Neural progenitor cell (in vitro differentiated cells): ENCODE measurements at regions not wholly inside any gene's neighbourhood (a gene's known extent, or its start where the extent isn't known, plus 50 kb on each side); places are given as distances from the start of the nearest gene placed in this dataset.
A peak's percentile ranks its signal among the peaks of the same experiment; 100 is the strongest.

ENCODE experiments used
- DNase-seq: peaks from one replicate; pipeline ENCODE4 v3.0.0-alpha.2; 2016; ENCODE audit warnings: low spot score
- H2AFZ ChIP-seq: fragments of 200-600 bp; sonication (generic); replicated peaks from 2 replicates; pipeline ENCODE4 v1.6.1; 2016; ENCODE audit warnings: antibody characterized with exemption
- H3F3A ChIP-seq: fragments of 200-600 bp; sonication (generic); 2 replicates; pipeline ENCODE4 v1.6.1; 2016; ENCODE audit warnings: antibody characterized with exemption, low read depth
- H3K27ac ChIP-seq: fragments of 200-600 bp; sonication (generic); 2 replicates; pipeline ENCODE4 v1.5.1; 2016; ENCODE audit warnings: mild to moderate bottlenecking
- H3K27me3 ChIP-seq: fragments of 200-600 bp; sonication (generic); 2 replicates; pipeline ENCODE4 v1.6.1; 2016; ENCODE audit warnings: mild to moderate bottlenecking, moderate library complexity
- H3K36me3 ChIP-seq: fragments of 200-600 bp; sonication (generic); 2 replicates; pipeline ENCODE4 v1.5.1; 2016
- H3K4me1 ChIP-seq: fragments of 200-600 bp; sonication (generic); 2 replicates; pipeline ENCODE4 v1.6.1; 2016; ENCODE audit warnings: mixed run types
- H3K4me2 ChIP-seq: fragments of 200-600 bp; sonication (generic); 2 replicates; pipeline ENCODE4 v1.6.1; 2016
- H3K4me3 ChIP-seq: fragments of 200-600 bp; sonication (generic); 2 replicates; pipeline ENCODE4 v1.5.1; 2016
- H3K79me2 ChIP-seq: fragments of 200-600 bp; sonication (generic); 2 replicates; pipeline ENCODE4 v1.6.1; 2016; ENCODE audit warnings: low read depth
- H3K9ac ChIP-seq: fragments of 200-600 bp; sonication (generic); 2 replicates; pipeline ENCODE4 v1.6.1; 2016
- H3K9me3 ChIP-seq: fragments of 200-600 bp; sonication (generic); 2 replicates; pipeline ENCODE4 v1.5.1; 2016; ENCODE audit warnings: low read depth
- H4K20me1 ChIP-seq: fragments of 200-600 bp; sonication (generic); 2 replicates; pipeline ENCODE4 v1.6.1; 2016; ENCODE audit warnings: low read depth
- H3K27ac Mint-ChIP-seq: 3 replicates; pipeline ENCODE4 v1.8.0; 2021; ENCODE audit warnings: mixed read lengths
- H3K27me3 Mint-ChIP-seq: 2 replicates; pipeline ENCODE4 v1.8.0; 2022; ENCODE audit warnings: low read depth, mild to moderate bottlenecking, inconsistent platforms, moderate library complexity, mixed read lengths; ENCODE audit not compliant: insufficient read depth
- H3K36me3 Mint-ChIP-seq: 3 replicates; pipeline ENCODE4 v1.8.0; 2021; ENCODE audit warnings: mixed read lengths
- H3K4me1 Mint-ChIP-seq: 3 replicates; pipeline ENCODE4 v1.8.0; 2021; ENCODE audit warnings: mixed read lengths
- H3K4me3 Mint-ChIP-seq: 3 replicates; pipeline ENCODE4 v1.8.0; 2021; ENCODE audit warnings: mild to moderate bottlenecking, moderate library complexity, mixed read lengths
- H3K9me3 Mint-ChIP-seq: 3 replicates; pipeline ENCODE4 v1.8.0; 2020; ENCODE audit warnings: mixed read lengths
- CTCF ChIP-seq: fragments of 200-600 bp; sonication (generic); IDR thresholded peaks from 2 replicates; pipeline ENCODE4 v1.5.1; 2017; ENCODE audit warnings: antibody characterized with exemption, mild to moderate bottlenecking
- EZH2 ChIP-seq: fragments of 200-600 bp; sonication (generic); IDR thresholded peaks from 2 replicates; pipeline ENCODE4 v1.6.1; 2017; ENCODE audit warnings: antibody characterized with exemption, mild to moderate bottlenecking, moderate library complexity
- EZH2phosphoT487 ChIP-seq: fragments of 200-600 bp; sonication (generic); IDR thresholded peaks from 2 replicates; pipeline ENCODE4 v1.6.1; 2017; ENCODE audit warnings: antibody characterized with exemption

GRCh38 chr13:37295573-37295972 is 190.1 kb upstream of the CSNK1A1L start:
- H3K27ac Mint-ChIP-seq: no peak overlapping the region

GRCh38 chr13:37295071-37295470 is 189.6 kb upstream of the CSNK1A1L start:
- H3K27me3 ChIP-seq: no peaks in the 10 kb centered on the region
- H3K4me3 ChIP-seq: no peak overlapping the region
- H3K27ac ChIP-seq: no peak overlapping the region
- H3K9ac ChIP-seq: no peak overlapping the region
- Mint-ChIP-seq H3K36me3 (no peaks in the 10 kb centered on the region), H3K9me3 (no peaks in the 10 kb centered on the region), H3K27ac (no peak overlapping the region), H3K27me3 (no peaks in the 10 kb centered on the region), H3K4me3 (no peak overlapping the region), H3K4me1 (no peaks in the 10 kb centered on the region)
- no peaks in the 10 kb centered on the region for H3K4me1 ChIP-seq
- no peak for DNase-seq
- no peaks in the 10 kb centered on the region for H3F3A ChIP-seq
- H4K20me1 ChIP-seq: no peaks in the 10 kb centered on the region
- H3K36me3 ChIP-seq: no peaks in the 10 kb centered on the region
- no peaks in the 10 kb centered on the region for H3K9me3 ChIP-seq
- no peaks in the 10 kb centered on the region for H3K79me2 ChIP-seq
- no peak for TF ChIP-seq CTCF
- no peak for TF ChIP-seq EZH2phosphoT487
- TF ChIP-seq EZH2: no peak
- no peak overlapping the region for H3K4me2 ChIP-seq
- peak overlapping the region; percentile 19 for H2AFZ ChIP-seq

More at GRCh38 chr13:37295573-37295972, 190.1 kb upstream of the CSNK1A1L start:
- DNase-seq: no peak
- Histone ChIP-seq H3K4me3 (no peak overlapping the region), H3K4me1 (no peaks in the 10 kb centered on the region), H3K36me3 (no peaks in the 10 kb centered on the region), H3K79me2 (no peaks in the 10 kb centered on the region), H3K9me3 (no peaks in the 10 kb centered on the region), H3K4me2 (no peak overlapping the region), H4K20me1 (no peaks in the 10 kb centered on the region), H3K9ac (no peak overlapping the region), H2AFZ (peak overlapping the region; percentile 19), H3K27ac (no peak overlapping the region), H3K27me3 (no peaks in the 10 kb centered on the region), H3F3A (no peaks in the 10 kb centered on the region)
- Mint-ChIP-seq H3K4me1 (no peaks in the 10 kb centered on the region), H3K27me3 (no peaks in the 10 kb centered on the region), H3K9me3 (no peaks in the 10 kb centered on the region), H3K4me3 (no peak overlapping the region), H3K36me3 (no peaks in the 10 kb centered on the region)
- no peak for TF ChIP-seq EZH2
- no peak for TF ChIP-seq EZH2phosphoT487
- TF ChIP-seq CTCF: no peak

- H3K27ac ChIP-seq: no peak overlapping the region
- Mint-ChIP-seq H3K27me3 (no peaks in the 10 kb centered on the region), H3K4me1 (no peaks in the 10 kb centered on the region), H3K27ac (no peak overlapping the region), H3K4me3 (no peak overlapping the region), H3K36me3 (no peaks in the 10 kb centered on the region), H3K9me3 (no peaks in the 10 kb centered on the region)
- no peak for TF ChIP-seq CTCF
- no peak for TF ChIP-seq EZH2phosphoT487
- no peak for TF ChIP-seq EZH2
- H3K9me3 ChIP-seq: no peaks in the 10 kb centered on the region
- H3K27me3 ChIP-seq: no peaks in the 10 kb centered on the region
- no peaks in the 10 kb centered on the region for H3K36me3 ChIP-seq
- H3K9ac ChIP-seq: no peak overlapping the region
- no peak for DNase-seq
- H3K4me3 ChIP-seq: no peak overlapping the region
- no peak overlapping the region for H2AFZ ChIP-seq
- no peaks in the 10 kb centered on the region for H3F3A ChIP-seq
- H3K4me1 ChIP-seq: no peaks in the 10 kb centered on the region
- no peaks in the 10 kb centered on the region for H3K79me2 ChIP-seq
- no peak overlapping the region for H3K4me2 ChIP-seq
- H4K20me1 ChIP-seq: no peaks in the 10 kb centered on the region
Observed at GRCh38 chr13:37294472-37294871, 189.0 kb upstream of the CSNK1A1L start.

- no peak overlapping the region for H3K27ac ChIP-seq
- H3K27me3 ChIP-seq: no peaks in the 10 kb centered on the region
- H3K27me3 Mint-ChIP-seq: no peaks in the 10 kb centered on the region
- H3K4me1 Mint-ChIP-seq: no peaks in the 10 kb centered on the region
- no peaks in the 10 kb centered on the region for H3K4me1 ChIP-seq
- no peak overlapping the region for H3K4me3 ChIP-seq
- H3K4me2 ChIP-seq: no peak overlapping the region
- H4K20me1 ChIP-seq: no peaks in the 10 kb centered on the region
- DNase-seq: no peak
- H3K9me3 Mint-ChIP-seq: no peaks in the 10 kb centered on the region
- TF ChIP-seq EZH2 (no peak), CTCF (no peak), EZH2phosphoT487 (no peak)
- H3K36me3 Mint-ChIP-seq: no peaks in the 10 kb centered on the region
- H2AFZ ChIP-seq: peak overlapping the region; percentile 30
- H3K27ac Mint-ChIP-seq: no peak overlapping the region
- H3K36me3 ChIP-seq: no peaks in the 10 kb centered on the region
- no peaks in the 10 kb centered on the region for H3K79me2 ChIP-seq
- no peaks in the 10 kb centered on the region for H3K9me3 ChIP-seq
- H3K9ac ChIP-seq: no peak overlapping the region
- H3K4me3 Mint-ChIP-seq: no peak overlapping the region
- no peaks in the 10 kb centered on the region for H3F3A ChIP-seq
Observed at GRCh38 chr13:37293295-37293694, 187.8 kb upstream of the CSNK1A1L start.
